Rectal smooth muscle tissue (tissue), 1 donor: ENCODE measurements at regions not wholly inside any gene's neighbourhood (a gene's known extent, or its start where the extent isn't known, plus 50 kb on each side); places are given as distances from the start of the nearest gene placed in this dataset.

Experiments
- H3K27ac ChIP-seq: one replicate; pipeline ENCODE4 v1.7.0; 2013; ENCODE audit warnings: low read depth, low read length, inconsistent platforms
- H3K27me3 ChIP-seq: one replicate; pipeline ENCODE4 v1.7.0; 2013; ENCODE audit warnings: low read length; ENCODE audit not compliant: control insufficient read depth, insufficient read depth
- H3K36me3 ChIP-seq: one replicate; pipeline ENCODE4 v1.7.0; 2013; ENCODE audit warnings: low read length; ENCODE audit not compliant: control insufficient read depth, insufficient read depth
- H3K4me1 ChIP-seq: one replicate; pipeline ENCODE4 v1.7.0; 2013; ENCODE audit warnings: low read length; ENCODE audit not compliant: control insufficient read depth, insufficient read depth
- H3K4me3 ChIP-seq: one replicate; pipeline ENCODE4 v1.7.0; 2013; ENCODE audit warnings: low read length
- H3K9ac ChIP-seq: one replicate; pipeline ENCODE4 v1.7.0; 2013; ENCODE audit warnings: low read length

DNA sequence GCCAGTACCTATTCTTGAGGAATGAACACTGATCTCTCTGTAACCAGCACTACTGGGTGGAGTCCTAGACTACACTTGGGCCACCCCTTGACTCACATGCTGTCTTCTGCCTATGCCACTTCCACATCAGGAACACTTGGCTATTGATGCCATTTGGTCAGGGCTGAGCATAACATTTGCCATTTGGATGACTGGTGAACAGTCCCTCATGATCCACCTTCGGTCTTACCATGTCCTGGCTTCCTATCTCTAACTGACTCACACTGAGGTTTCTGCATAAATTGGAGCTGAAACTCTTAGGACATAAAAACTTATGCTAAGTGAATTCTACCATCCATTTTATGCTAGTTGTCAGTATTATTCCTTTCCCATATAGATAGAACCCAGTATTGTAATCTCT, 91.7 kb upstream of the PELI2 start:
- no peaks in the 10 kb centered on the region for H3K36me3 ChIP-seq
- no peak overlapping the region for H3K4me3 ChIP-seq
- H3K4me1 ChIP-seq: no peaks in the 10 kb centered on the region
- no peak overlapping the region for H3K27ac ChIP-seq
- no peaks in the 10 kb centered on the region for H3K27me3 ChIP-seq
- H3K9ac ChIP-seq: no peak overlapping the region

DNA sequence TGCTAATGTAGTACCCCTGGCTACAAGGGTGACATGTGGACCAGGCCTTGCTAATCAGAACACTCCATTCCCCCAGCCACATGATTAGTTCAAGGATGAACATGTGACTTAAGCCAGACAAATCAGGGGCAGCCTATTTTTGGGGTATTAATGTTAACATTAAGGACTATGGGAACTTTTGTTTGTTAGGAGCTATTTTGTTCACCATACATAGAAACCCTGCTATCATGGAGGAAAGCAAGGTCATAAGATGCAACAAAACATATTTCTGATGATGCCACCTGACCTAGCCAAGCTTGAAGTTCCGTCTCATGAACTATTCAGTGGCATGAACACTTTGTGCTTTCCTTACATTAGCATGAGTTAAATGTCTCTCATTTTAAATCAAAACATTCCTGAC, 90.8 kb upstream of the PELI2 start:
- no peaks in the 10 kb centered on the region for H3K36me3 ChIP-seq
- no peaks in the 10 kb centered on the region for H3K4me1 ChIP-seq
- no peak overlapping the region for H3K9ac ChIP-seq
- no peak overlapping the region for H3K4me3 ChIP-seq
- no peaks in the 10 kb centered on the region for H3K27me3 ChIP-seq
- no peak overlapping the region for H3K27ac ChIP-seq

DNA sequence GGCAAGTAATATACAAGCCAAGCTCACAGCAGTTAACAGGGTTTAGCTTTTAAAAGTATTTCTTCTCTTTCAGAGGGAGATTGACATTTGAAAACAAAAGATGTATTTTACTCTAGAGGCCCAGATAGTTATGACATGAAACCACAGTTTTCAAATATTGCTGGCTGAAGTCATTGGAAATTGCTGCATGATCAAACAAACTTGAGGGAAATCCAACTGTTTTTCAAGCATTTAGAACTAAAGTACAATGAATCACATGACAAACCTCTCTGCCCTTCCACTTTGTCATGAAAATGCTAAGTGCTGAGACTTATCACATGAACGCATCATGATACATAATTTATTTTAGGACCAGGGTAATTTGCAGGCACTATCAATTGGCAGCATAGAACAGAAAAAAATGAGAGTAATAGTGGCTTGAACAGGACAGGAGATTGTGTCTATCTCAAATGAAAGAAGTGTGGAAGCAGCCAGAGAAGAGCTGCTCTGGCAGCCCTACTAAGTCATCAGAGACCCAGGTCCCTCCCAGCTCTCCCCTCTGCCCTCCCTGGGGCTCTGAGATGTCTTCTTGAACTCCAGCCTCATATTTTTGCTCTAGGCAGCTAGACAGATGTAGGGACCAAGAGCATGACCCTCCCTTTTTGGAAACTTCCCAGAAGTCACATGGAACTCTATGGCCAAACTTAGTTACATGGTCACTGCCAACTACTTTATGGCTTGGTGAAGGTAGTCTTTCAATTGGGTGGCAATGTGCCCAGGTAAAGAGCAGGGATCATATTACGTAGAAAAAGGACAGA, 90.1 kb upstream of the PELI2 start:
- Histone ChIP-seq H3K27me3 (no peaks in the 10 kb centered on the region), H3K4me1 (no peaks in the 10 kb centered on the region), H3K36me3 (no peaks in the 10 kb centered on the region), H3K4me3 (no peak overlapping the region), H3K27ac (no peak overlapping the region), H3K9ac (no peak overlapping the region)

DNA sequence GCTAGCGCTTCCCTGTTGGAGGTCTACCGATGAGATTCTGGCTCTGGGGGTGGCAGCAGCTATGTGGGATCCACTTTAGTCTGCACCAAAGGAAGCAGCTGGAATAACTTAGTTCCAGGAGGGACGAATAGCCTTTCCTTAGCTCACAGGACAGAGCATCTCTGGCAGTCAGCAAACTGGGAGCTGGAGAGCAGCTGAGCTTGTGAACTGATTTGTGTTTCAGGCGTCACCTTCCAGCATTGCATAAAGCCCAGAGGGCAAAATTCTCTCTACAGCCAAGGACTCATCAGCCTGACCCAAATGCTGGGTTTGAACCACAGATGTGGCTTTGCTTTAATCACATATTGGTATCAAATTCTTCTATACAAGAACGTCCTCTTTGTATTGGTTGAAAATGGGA, 81.9 kb upstream of the PELI2 start:
- no peaks in the 10 kb centered on the region for H3K36me3 ChIP-seq
- no peaks in the 10 kb centered on the region for H3K4me1 ChIP-seq
- no peak overlapping the region for H3K4me3 ChIP-seq
- H3K9ac ChIP-seq: no peak overlapping the region
- no peak overlapping the region for H3K27ac ChIP-seq
- no peaks in the 10 kb centered on the region for H3K27me3 ChIP-seq

DNA sequence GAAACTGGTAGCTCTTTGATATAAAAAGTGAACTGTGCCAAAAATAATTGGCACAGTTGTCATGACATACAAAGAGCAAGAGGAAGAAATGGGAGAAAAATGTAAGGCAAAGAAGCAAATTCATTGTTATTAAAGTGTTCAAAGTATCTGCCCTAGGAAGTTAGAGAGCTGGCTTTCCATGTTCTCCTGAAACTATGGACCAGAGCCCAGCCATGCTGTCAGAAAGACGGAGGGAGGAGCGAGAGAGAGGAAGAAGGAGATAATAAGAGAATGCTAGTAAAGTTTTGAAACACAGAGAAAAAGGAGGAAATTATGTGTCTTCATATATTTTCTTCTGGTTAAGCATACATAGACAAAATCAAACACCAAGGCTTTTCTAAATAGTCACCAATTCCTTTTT, 78.1 kb upstream of the PELI2 start:
- H3K4me3 ChIP-seq: no peak overlapping the region
- no peak overlapping the region for H3K9ac ChIP-seq
- no peaks in the 10 kb centered on the region for H3K4me1 ChIP-seq
- no peak overlapping the region for H3K27ac ChIP-seq
- H3K27me3 ChIP-seq: no peaks in the 10 kb centered on the region
- no peaks in the 10 kb centered on the region for H3K36me3 ChIP-seq

DNA sequence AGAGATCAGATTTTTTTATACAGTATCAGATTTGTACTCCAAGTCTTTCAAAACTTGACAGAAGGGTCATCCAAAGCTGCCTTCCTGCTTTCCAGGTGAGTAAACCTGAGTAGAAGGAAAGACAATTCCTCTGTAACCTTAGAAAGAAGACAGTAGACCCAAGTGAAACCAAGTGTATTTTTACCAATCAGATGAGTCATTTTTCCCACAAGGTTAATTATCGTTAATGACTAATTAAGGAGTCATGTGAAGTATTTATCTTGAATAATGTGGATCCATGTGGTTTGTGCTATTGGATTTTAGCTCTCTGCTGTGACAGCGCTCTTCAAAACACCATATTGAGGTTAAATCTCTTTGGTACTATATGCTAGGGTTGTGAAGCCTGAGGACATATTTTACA, 74.0 kb upstream of the PELI2 start:
- Histone ChIP-seq H3K4me1 (no peaks in the 10 kb centered on the region), H3K27me3 (no peaks in the 10 kb centered on the region), H3K4me3 (no peak overlapping the region), H3K36me3 (no peaks in the 10 kb centered on the region), H3K27ac (no peak overlapping the region), H3K9ac (no peak overlapping the region)

DNA sequence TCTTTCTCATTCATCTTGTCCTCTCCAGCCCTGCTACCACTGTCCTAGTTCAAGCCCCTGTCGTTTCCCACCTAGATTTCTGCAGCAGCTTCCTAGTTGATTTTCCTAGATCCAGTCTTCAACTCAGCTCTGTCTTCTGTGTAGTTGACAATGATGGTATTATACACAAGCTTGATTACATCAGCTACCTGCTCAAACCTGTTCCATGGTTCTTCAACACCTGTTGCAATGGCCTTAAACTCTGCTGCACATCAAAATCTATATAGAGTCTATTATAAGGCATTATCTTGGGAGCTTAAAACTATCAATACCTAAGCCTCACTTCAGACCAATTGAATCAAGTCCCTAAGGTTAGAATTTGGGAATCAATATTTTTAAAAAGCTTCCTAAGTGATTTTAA, 71.7 kb upstream of the PELI2 start:
- H3K4me1 ChIP-seq: no peaks in the 10 kb centered on the region
- H3K36me3 ChIP-seq: no peaks in the 10 kb centered on the region

DNA sequence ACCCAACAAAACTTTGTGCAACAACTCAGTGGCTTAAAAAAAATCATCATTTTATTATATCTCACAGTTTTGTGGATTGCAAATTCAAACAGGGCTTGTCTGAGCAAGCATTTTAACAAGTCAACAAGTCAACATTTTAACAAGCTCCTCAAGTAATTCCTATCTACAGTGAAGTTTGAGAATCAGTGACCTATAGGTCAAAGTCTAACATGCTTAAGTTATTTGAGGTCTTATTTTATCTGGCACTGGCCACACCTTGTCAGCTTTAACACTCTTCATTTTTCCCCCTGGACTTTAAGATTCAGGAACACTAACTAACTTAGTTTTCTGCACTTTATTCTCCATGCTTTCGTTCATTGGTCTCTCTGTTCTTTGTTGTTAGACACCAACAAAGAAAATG, 71.2 kb upstream of the PELI2 start:
- Histone ChIP-seq H3K9ac (no peak overlapping the region), H3K4me1 (no peaks in the 10 kb centered on the region), H3K27ac (no peak overlapping the region), H3K36me3 (no peaks in the 10 kb centered on the region), H3K4me3 (no peak overlapping the region), H3K27me3 (no peaks in the 10 kb centered on the region)

More for the DNA sequence above, 71.7 kb upstream of the PELI2 start:
- no peak overlapping the region for H3K9ac ChIP-seq
- H3K27ac ChIP-seq: no peak overlapping the region
- H3K27me3 ChIP-seq: no peaks in the 10 kb centered on the region
- H3K4me3 ChIP-seq: no peak overlapping the region

DNA sequence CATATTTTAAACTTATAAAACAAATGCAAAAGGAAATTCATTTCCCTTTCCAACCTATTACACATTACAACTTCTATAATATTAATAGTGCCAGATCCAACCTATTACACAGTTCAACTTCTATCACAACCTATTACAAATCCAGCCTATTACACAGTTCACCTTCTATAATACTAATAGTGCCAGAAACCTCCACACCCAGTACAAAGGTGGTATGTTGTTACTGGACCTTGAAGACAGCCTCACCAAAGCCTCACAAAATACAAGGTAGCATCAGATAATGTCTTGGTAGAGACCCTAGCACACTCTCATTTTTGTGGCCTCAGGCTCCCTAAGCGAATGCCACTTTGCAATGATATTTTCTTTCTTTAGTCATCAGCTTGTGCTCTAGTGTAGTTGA, 68.7 kb upstream of the PELI2 start:
- Histone ChIP-seq H3K36me3 (no peaks in the 10 kb centered on the region), H3K27ac (no peak overlapping the region), H3K4me3 (no peak overlapping the region), H3K4me1 (no peaks in the 10 kb centered on the region), H3K9ac (no peak overlapping the region), H3K27me3 (no peaks in the 10 kb centered on the region)

DNA sequence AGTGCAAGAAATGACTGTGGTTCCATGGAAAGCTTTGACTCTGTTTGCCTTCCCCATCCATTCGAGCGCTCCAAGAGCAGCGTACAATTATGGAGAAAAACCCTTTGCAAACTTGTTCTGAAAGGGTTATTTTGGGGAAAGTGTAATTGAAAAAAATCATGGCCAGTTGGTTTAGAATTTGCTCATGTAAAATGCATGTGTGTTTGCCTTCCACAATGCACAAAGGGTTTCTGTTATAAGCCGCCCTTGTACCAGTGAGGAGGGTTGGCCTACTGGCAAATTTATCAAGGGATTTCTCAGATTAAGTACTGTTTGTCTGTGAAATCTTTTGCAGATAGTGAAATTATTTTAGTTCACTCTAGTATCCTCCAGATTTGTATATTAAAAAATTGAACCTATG, 62.7 kb upstream of the PELI2 start:
- Histone ChIP-seq H3K36me3 (no peaks in the 10 kb centered on the region), H3K27me3 (no peaks in the 10 kb centered on the region), H3K27ac (no peak overlapping the region), H3K4me3 (no peak overlapping the region), H3K4me1 (no peaks in the 10 kb centered on the region), H3K9ac (no peak overlapping the region)

DNA sequence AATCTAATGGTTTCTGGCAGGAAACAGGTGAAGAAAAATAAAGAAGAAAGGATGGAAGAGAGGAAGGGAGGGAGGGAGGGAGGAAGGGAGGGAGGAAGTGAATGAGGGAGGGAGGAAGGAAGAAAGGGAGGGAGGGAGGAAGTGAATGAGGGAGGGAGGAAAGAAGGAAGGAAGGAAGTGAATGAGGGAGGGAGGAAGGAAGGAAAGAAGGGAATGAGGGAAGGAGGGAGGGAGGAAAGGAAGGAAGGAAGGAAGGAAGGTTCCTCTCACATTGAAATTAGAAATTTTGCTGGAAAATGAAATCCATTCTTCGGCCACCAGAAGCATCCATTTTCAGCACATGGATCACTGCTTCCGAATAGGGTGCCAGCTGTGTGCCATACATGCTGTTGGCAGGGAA, 62.2 kb upstream of the PELI2 start:
- Histone ChIP-seq H3K27me3 (no peaks in the 10 kb centered on the region), H3K4me1 (no peaks in the 10 kb centered on the region), H3K4me3 (no peak overlapping the region), H3K27ac (no peak overlapping the region), H3K36me3 (no peaks in the 10 kb centered on the region), H3K9ac (no peak overlapping the region)

DNA sequence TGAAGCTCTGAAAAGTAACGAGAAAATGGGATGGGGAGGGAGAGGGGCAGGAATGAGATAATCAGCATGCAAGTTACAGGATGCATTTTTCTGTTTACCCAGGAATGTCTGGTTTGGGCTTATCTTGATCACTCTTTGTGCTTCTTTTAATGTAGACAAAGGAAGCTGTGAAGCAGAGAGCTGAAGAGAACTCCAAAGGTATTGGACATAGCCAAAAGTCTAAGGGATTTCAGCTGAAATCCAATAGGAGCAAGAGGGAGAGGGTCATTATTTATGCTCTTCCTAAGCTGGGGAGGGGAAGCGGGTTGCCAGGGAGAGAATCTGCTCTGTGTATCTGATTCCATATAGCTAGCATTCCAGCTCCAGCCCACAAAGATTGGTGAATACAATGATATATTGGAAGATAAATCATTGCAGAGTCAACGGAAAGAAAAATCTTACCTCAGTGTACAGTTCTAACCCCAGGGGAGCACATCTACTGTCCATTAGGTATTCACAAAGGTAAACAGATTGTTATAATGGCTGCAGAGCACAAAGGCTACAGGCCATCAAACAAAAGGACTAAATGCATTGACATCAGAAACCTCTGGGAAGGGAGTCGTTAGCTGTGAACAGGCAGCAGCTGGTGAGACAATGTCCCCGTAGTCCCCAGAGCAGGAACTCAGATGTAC, 61.0 kb upstream of the PELI2 start:
- no peaks in the 10 kb centered on the region for H3K4me1 ChIP-seq
- no peak overlapping the region for H3K4me3 ChIP-seq
- no peaks in the 10 kb centered on the region for H3K27me3 ChIP-seq
- no peak overlapping the region for H3K9ac ChIP-seq
- no peak overlapping the region for H3K27ac ChIP-seq
- no peaks in the 10 kb centered on the region for H3K36me3 ChIP-seq

DNA sequence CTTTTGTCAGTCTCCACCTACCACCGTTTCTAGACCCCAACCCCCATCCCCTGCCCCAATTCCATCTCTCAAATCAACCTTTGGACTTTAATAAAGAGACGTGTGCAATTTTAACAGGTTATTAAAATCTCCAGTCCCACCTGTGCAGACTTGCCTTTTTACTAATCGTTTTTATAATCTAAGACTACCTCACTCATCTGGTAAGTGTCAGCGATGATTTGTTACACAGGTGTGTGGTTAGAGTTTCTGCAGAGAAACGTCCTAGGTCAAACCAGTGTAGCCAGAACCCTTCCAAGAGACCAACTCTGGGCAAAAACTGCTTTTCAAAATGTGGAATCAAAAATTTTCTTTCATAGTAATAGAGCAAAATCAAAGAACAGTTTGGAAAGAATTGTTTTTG, 60.4 kb upstream of the PELI2 start:
- no peaks in the 10 kb centered on the region for H3K27me3 ChIP-seq
- H3K4me1 ChIP-seq: no peaks in the 10 kb centered on the region
- H3K27ac ChIP-seq: no peak overlapping the region
- H3K4me3 ChIP-seq: no peak overlapping the region
- H3K36me3 ChIP-seq: no peaks in the 10 kb centered on the region
- H3K9ac ChIP-seq: no peak overlapping the region
